Jurkat, Clone E6-1 (cell line): ENCODE measurements at regions not wholly inside any gene's neighbourhood (a gene's known extent, or its start where the extent isn't known, plus 50 kb on each side); places are given as distances from the start of the nearest gene placed in this dataset.

ENCODE experiments used
- DNase-seq: peaks from one replicate; pipeline ENCODE4 v3.0.0-alpha.2; 2011; ENCODE audit warnings: low read depth, low spot score
- H3K4me3 ChIP-seq: 2 replicates; pipeline ENCODE4 v1.5.1; 2011; ENCODE audit warnings: mild to moderate bottlenecking, low read length, control low read depth, moderate library complexity

DNA sequence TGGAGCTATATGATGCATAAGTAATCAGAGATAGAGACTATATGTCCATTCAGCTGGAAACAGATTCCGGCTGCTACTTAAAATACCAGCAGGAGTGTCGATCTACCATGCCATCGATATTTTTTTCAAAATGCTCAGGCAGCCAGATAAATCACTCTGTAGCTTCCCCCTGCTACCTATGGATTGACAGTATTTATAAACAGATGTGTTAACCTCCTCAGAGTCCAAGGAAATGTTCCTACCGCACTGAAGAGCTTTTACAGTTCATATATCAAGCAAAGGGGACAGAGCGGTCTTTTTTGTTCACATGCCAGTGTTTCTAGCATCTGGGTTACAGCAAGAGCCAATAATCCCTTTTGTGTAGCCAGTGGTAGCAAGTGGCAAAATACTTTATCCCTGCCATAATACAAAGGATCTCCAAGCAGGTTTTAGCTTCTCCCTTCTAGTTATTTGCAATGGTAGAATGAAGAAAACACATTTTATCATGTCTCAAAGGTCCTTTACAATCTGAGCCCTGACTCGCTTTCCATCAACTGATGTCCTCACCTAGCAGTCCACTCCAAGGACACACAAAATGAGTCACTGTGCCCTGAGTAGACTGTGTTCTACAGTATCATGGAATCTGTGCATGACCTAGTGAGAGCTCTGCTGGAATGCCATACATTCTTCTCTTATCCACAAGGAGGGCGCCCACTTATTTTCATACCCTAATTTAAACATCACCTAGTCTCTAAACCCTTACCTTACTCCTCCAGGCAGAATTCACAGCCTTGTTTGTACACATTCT, 507.0 kb downstream of the TBL1XR1 start:
- no peak overlapping the region for H3K4me3 ChIP-seq
- DNase-seq: no peak

DNA sequence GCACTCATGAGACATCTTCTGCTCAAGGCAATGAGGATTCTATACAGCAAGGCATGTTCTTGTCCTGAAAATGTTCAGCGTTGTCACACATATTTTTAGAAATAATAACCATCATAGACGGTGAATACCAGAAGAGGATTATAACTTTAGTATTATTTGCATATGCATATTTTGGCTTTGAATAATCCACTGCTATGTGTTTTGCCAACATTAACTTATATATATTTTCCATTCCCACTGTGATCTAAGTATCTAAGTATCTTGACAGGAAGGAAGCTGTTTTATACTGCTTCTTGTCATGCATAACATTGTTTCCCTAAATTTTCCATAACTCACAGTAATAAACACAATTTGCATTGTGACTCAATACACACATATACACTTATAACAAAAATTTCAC, 509.5 kb downstream of the TBL1XR1 start:
- no peak for DNase-seq
- H3K4me3 ChIP-seq: no peak overlapping the region

DNA sequence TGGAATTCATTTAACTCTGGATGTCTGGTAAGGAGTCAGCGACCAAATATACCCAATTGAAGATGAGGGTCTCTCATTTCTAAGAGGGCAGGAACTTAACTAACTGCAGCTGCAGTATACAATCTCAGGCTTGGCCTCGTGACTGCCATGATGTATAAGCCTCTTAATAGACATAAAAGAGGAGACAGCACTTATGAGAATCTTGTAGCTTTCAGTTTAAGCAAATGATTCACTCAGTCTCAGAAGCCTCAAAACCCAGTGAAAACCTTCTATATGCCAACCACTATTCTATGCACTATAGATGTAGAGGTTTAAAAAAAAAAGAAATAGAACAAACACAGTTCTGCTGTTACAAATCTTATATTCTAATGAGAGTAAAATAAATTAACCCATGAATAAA, 513.9 kb downstream of the TBL1XR1 start:
- no peak for DNase-seq
- H3K4me3 ChIP-seq: no peak overlapping the region

DNA sequence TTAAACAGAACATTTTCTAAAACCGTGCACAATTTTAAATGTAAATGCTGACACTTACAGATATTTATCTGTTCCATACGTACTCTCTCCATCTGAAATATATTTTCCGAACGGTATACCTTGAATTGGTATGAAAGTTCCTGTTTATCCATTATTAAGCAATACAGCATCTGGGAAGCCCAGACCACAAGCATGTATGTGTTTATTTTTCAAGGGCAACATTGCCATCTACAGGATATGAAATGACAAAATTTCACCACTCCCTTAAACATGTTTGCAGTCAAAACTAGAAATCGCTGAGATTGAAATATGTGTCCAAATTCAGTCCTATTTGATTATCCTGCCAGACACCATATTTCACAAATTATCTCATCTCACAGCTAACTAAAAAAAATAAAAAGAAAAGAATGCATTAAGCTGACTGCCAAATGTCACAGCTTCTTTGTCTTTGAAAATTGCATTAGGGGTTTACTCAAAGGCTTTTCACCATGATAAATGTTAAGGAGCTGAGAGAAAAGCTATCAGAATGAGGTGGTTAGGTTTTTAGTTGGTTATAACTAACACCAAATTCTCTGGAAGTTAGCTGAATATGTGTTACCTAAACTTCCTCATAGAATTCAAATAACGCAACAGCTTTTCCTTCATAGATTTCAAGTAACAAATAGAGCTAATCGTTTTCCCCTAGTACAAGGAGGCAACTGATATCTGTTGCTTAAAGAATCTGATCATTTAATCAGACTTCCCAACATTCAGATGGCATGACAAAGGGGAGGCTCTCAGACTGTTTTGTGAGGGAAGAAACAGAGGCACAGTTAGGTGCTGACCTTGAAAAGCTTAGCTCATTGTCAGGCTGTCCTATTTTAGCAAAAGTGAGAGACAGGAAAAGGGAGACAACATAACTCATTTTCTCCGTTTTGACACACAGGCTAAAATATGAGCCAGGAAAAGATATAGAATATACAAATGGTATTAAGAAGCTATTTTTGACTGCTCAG, 533.1 kb downstream of the TBL1XR1 start:
- DNase-seq: no peak
- no peak overlapping the region for H3K4me3 ChIP-seq

DNA sequence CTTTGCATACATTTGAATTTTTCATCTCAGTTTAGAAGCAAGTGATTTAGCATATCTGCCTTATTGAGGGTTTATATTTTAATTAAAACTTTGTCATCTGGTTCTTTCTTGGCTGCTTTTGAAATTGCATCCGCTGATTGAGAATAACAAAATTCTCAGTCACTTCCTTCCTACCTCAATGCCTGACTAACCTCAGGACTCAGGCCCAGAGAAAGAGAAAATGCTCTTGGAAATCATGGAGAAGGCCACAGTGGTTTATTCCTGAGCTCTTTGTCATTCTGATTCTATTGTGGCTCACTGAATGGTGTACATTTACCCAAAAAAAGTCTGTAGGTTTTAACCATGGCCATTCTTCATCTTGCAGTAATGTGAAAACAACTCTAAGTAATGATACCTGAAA, 533.9 kb downstream of the TBL1XR1 start:
- no peak overlapping the region for H3K4me3 ChIP-seq
- DNase-seq: no peak

DNA sequence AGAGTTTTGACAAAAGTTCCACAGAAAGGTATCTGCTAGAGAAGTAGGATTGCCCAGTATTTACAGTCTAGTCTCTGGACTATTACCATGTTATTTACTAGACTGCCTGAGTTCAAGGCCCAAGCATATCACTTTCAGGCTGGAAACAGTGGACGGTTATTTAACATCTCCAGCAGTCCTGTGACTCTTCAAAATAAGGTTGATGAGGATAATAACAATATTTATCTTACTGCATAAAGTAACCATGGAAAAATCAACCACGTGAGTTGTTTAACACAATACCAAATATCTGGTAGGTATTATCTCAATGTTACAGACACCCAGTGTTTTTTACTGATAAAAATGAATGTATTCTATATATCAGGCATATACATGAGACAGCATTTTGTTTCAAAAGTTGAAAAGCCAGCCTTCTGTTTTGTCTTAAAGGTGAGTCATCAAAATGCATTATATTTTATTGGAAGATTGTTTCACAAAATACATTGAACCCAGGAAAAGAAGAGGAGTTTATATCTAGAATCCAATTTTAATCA, 535.8 kb downstream of the TBL1XR1 start:
- no peak for DNase-seq
- H3K4me3 ChIP-seq: no peak overlapping the region

DNA sequence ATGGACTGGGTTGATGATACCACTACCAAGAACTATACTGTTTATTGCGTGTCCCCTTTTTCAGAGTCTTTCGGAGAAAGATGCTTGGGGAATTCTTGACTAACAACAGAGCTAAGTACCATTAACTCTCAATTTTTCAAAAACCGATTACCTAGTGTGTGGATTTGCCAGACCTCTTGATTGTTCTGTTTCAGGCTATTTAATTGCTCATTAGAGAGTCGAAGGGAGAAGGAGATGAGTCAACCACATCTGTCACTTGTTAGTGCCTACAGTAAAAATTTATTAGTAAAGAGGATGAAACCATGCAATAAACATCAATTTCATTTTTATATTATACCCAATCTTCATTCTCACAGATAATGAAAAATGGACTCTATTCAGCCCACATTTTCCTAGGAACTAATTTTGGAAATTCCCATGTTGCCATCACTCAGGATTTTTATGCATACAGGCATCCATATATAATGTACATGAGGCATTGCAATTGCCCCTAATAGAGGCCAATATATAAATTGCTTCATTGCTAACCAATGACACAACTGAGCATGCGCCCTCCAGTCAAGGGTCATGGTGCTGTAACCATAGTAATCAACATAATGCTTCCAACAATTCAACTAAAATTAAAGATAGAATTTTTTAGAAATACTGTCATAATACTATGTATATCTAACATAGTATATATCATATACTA, 541.7 kb downstream of the TBL1XR1 start:
- DNase-seq: no peak
- no peak overlapping the region for H3K4me3 ChIP-seq

DNA sequence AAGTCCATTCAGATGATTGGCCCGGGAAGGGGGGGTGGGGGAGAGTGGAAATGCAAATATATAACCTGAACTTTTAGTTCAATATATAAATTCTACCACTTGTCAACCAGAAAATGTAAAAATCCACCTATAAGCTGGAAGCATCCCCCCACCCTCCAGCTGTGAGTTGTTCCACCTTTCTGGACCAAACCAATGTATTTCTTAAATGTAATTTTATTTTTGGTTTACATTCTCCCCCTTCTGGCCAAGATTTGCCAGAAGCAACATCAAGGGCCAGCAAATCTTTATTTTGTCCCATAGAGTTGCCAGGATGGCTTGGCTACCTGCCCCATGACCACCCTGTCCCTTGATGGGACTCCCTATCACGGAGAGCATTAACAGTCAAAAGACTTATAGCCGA, 545.7 kb downstream of the TBL1XR1 start:
- no peak for DNase-seq
- no peak overlapping the region for H3K4me3 ChIP-seq

DNA sequence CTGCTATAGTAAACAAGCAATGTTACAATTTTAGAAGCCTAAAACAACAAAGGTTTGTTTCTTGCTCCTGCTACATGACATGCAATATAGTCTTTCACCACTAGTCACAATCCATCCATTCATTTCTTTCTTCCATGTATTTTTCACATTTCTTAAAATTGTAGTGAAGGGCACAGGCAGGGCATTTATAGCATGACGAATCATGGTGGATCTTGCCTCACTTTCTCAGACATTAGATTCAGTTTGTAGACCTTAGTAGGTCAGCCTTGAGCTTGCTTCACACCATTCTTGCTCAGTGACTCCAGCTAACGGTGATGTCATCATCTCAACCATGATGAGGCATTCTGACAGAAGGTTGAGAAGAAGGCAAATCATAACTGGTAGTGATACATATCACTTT, 546.8 kb downstream of the TBL1XR1 start:
- no peak for DNase-seq
- H3K4me3 ChIP-seq: no peak overlapping the region

DNA sequence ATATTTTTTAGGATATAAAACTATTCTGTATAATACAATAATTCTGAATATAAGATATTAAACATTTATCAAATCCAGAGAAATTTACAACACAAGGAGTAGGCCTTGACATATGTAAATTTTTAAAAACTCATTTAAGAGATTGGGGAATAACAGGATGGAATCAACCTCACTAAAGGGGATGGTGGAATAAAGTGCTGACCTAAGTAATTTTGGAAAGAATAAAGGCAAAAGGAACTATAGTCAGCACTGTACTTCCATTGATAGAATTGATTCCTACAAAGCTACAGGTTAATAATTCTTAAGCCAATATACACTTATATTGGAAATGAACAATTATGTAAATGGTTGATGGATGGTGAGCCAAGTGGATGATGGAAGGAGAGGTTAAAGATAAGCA, 549.3 kb downstream of the TBL1XR1 start:
- no peak overlapping the region for H3K4me3 ChIP-seq

DNA sequence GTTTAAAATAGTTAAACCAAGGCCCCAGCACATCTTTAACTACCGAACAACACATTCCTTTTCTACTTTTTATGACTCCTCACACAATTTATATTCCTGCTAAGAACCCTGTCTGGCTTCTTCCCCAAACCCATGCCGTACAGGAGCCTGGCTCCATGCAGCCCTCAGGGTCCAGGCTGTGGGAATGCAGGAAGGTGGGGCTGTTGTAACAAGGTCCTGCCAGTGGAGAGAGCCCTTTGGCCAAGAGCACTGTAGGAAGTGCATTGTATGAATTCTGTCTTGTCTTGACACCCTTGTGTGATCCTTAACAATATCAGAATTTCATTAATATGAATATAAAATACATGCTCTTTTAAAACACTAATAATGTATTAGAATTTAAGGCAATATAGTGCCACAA, 563.8 kb downstream of the TBL1XR1 start:
- DNase-seq: no peak
- H3K4me3 ChIP-seq: no peak overlapping the region

More for the DNA sequence above, 549.3 kb downstream of the TBL1XR1 start:
- DNase-seq: no peak

DNA sequence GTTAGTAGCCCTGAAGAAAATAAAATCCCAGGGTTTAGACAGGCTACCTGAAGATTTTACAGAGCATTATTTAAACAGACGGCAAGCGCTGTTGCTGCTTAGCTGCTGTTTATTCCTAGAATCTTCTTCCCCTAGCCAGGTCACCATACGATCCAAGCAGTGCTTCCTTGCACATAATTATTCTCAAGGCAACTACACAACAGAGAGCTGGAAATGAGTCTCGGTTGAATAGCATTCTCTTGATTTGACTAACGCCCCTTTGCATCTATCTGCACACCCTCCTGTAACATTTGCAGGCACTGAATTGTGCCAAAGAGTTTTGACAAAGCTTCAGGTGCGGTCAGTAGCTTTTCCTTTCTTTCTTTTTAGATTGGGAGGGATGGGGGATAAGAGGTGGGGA, 564.4 kb downstream of the TBL1XR1 start:
- H3K4me3 ChIP-seq: no peak overlapping the region
- DNase-seq: no peak

DNA sequence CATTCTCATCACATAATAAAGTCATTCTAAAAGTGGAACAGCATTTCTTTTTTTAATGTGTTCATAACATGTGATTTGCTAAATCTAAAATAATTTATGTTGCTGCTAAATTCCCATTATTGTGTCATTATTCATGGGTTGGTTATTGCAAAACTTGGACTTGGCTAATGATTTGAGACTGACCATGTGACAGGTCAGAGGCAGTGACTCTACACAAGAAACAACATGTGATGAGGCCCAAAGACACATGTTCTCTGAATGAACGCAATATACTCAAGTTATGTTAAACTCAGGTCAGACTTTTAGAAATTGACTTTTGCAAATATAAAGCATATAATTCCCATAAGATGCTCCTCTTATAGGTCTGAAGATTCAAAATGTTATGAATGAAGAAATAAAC, 566.1 kb downstream of the TBL1XR1 start:
- DNase-seq: no peak
- H3K4me3 ChIP-seq: no peak overlapping the region

DNA sequence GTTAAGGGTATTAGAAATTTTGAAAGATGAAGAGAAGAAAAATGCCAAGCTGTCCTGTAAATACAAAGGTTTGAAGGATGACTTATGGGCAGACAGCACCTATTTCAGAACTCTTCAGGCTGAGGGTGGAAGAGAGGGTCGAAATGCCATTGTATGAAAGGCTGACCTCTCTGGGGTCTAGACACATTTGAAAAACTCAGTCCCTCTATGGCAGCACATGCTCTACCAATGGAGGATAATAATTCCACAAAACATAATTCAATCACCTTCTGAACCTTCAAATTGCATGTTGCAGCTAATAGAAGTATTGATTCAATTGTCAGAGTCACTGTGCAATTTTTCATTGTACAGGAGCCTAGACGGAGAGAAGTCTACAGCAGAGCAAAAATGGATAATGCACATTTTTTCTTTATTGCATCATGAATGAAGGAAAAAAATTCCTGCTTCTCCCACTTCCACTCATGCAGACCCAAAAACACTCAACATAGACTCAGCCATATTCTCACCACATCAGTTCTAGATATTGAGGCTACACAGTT, 569.1 kb downstream of the TBL1XR1 start:
- H3K4me3 ChIP-seq: no peak overlapping the region
- DNase-seq: no peak

DNA sequence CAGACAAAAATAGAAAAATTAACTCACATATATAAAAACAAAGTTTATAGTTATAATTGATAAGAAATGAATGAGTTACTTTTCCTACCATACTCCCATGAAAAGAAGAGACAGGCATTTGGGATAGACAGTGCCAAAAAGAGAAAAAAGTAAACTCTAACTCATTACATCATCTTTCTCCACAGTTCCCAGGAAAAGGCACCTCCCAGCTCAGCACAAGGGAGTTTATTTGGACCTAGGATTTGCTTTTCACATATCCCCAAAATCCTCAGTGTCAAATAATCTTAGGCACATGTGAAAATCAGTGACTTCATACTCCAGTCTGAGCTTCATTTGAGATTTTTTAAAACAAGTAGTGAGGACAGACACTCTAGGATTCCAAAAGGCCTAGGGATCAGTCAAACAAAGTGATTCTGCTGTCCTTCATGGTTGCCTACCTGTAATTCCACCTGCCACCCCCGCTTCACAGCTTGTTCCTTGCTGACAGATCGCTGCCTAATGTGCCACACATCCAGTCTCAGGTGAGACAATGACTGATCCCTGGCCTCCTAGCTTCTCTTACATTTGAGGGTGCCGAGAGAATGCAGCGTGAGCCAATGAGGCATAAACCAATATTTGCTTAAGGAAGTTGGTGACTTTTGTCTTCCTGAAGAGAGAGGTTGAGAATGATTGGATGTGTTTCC, 573.7 kb downstream of the TBL1XR1 start:
- no peak overlapping the region for H3K4me3 ChIP-seq
- no peak for DNase-seq

DNA sequence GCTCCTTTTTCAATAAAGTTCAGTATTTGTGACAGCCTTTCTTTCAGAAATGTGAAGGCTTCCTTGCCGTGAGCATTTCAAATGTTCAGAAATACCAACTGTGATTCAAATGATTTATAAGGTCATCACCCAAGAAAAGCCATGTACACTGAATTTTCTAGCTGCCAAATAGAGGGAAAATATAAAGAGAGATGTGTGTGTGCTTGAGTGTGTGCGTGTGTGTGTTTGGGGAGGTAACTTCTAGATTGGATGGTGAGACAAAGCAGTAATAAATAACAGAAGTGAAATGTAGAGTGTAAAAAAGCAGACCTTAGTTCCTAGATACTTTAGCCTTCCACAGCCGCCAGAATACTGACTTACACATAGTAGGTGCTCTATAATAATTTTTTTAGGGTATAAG, 577.4 kb downstream of the TBL1XR1 start:
- no peak overlapping the region for H3K4me3 ChIP-seq
- DNase-seq: no peak

DNA sequence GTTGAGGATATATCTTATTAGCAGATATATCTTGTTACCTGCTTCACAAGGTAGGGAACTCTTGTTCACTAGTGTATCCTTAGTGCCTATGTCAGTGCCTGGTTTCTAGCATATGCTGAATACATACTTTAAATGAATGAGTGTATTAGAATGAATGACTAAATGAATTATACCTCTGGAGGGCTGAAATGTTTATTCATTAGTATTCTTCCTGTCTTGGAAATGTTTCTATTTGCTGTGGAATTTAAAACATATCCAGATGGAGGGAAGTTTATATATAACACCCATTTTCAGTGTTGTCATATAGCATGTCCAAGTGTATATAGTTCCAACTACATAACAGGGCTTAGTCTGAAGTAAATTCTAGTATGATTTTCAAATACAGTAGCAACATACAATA, 581.5 kb downstream of the TBL1XR1 start:
- DNase-seq: no peak
- H3K4me3 ChIP-seq: no peak overlapping the region

DNA sequence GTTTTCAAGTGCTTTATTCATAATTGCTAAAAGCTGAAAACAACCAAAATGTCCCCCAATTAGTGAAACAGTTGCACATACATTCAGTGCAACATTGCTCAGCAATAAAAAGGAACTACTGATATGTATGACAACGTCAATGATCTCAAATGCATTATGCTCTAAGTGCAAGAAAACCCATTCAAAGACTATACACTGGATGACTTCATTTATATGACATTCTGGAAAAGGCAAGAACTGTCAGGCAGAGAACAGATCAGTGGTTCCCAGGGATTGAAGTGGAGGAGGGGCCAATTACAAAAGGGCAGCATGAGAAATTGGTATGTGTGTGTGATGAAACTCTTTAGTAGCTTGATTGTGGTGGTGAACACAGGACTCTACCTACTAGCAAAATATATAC, 585.6 kb downstream of the TBL1XR1 start:
- DNase-seq: no peak
- H3K4me3 ChIP-seq: no peak overlapping the region

DNA sequence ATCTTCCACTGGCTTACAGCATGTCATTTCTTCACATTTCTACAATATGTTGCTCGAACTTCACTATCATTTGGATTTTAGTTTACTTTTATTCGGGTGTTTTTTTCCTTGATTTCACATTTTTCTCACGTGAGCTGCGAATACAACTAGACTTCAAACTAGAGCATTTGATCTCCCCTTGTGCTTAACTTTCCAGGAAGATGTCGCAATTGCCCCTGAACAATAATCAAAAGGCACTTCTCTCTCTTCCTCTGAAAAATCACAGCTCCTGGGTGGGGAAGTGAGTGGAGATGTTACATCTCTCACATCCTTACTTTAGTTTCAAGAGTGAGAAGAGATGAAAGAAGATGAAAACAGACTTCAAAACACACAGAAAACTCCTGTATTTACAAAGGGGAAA, 587.9 kb downstream of the TBL1XR1 start:
- no peak for DNase-seq
- no peak overlapping the region for H3K4me3 ChIP-seq
